ENCODE measurements at regions not wholly inside any gene's neighbourhood (a gene's known extent, or its start where the extent isn't known, plus 50 kb on each side); places are given as distances from the start of the nearest gene placed in this dataset.

GRCh38 chr3:84128024-84128423 lies 830.8 kb upstream of the CADM2 start:
- no peaks in the 10 kb centered on the region for H3K79me2 ChIP-seq (ENCODE audit: control insufficient read depth, low read length)
- no peaks in the 10 kb centered on the region for H3F3A ChIP-seq (ENCODE audit: control insufficient read depth, insufficient read depth)
- no peaks in the 10 kb centered on the region for H3K36me3 ChIP-seq (ENCODE audit: control insufficient read depth, low read length)
- no peak for TF ChIP-seq CTCF (IDR thresholded peaks at IDR 0.05; ENCODE audit: low read depth, low read length, poor library complexity, severe bottlenecking)
- TF ChIP-seq EZH2phosphoT487 (IDR thresholded peaks at IDR 0.05; ENCODE audit: borderline replicate concordance, low read length) = no peak
- no peak overlapping the region for H3K27ac ChIP-seq (ENCODE audit: low read depth, low read length)
- no peaks in the 10 kb centered on the region for H3K4me1 ChIP-seq (ENCODE audit: control insufficient read depth, low read length)
- no peak overlapping the region for H3K4me2 ChIP-seq (ENCODE audit: low read length)
- H3K4me3 ChIP-seq (ENCODE audit: low read length) = no peak overlapping the region
- no peaks in the 10 kb centered on the region for H3K9me2 ChIP-seq (replicated peaks; ENCODE audit: control insufficient read depth, low read length)
- H4K20me1 ChIP-seq (ENCODE audit: control insufficient read depth, insufficient read depth, low read depth, low read length) = no peaks in the 10 kb centered on the region
- H3K9me3 ChIP-seq (ENCODE audit: control insufficient read depth, insufficient read depth, low read length) = peaks cover 4% of the 10 kb centered on the region; the same call in 1 of the 2 replicates
- no peaks in the 10 kb centered on the region for H3K27me3 ChIP-seq (ENCODE audit: control insufficient read depth, low read length)

DNA sequence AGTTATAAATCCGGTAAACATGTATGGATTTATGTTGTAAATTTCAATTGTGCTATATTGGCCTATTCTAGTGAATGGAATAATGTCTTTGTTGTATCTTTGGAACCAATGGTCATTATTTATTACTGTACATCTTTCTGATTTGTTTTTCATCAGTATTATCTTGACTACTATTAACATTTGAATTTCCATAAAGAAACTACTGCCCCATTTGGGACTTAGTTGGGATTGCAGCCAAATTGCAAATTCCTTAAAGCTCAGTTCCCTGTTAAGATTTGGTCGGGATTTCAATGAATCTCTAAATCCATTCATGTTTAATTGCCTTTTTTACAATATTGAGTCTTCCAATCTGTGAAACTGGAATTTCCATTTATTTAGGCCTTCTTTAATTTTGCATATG lies 822.4 kb upstream of the CADM2 start:
- no peaks in the 10 kb centered on the region for H3K36me3 ChIP-seq (ENCODE audit: control insufficient read depth, low read length)
- no peak overlapping the region for H3K27ac ChIP-seq (ENCODE audit: low read depth, low read length)
- H3K4me3 ChIP-seq (ENCODE audit: low read length) = no peak overlapping the region
- no peaks in the 10 kb centered on the region for H3K27me3 ChIP-seq (ENCODE audit: control insufficient read depth, low read length)
- no peaks in the 10 kb centered on the region for H3K9me3 ChIP-seq (ENCODE audit: control insufficient read depth, insufficient read depth, low read length)
- TF ChIP-seq EZH2phosphoT487 (IDR thresholded peaks at IDR 0.05; ENCODE audit: borderline replicate concordance, low read length) (no peak), CTCF (IDR thresholded peaks at IDR 0.05; ENCODE audit: low read depth, low read length, poor library complexity, severe bottlenecking) (no peak)
- no peaks in the 10 kb centered on the region for H3K9me2 ChIP-seq (replicated peaks; ENCODE audit: control insufficient read depth, low read length)
- no peaks in the 10 kb centered on the region for H4K20me1 ChIP-seq (ENCODE audit: control insufficient read depth, insufficient read depth, low read depth, low read length)
- no peaks in the 10 kb centered on the region for H3K4me1 ChIP-seq (ENCODE audit: control insufficient read depth, low read length)
- H3F3A ChIP-seq (ENCODE audit: control insufficient read depth, insufficient read depth) = no peaks in the 10 kb centered on the region
- H3K79me2 ChIP-seq (ENCODE audit: control insufficient read depth, low read length) = no peaks in the 10 kb centered on the region
- H3K4me2 ChIP-seq (ENCODE audit: low read length) = no peak overlapping the region

DNA sequence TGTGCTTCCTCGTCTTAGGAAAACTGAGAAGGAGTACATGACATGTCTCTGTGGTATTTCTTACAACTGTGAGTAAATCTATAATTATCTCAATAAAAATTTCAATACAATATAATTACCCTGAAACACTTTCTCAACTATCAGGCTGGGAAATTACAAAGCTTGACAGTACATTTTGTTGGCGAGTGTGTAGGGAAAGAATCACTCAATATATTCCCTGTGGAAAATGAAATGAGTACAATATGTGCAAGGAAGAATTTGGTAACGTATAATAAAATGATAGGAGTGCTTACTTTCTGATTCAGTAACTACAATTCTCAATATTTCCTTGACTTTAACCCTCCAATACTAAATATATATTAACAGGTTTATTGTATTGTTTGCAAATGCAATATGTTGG lies 818.2 kb upstream of the CADM2 start:
- Histone ChIP-seq H3K36me3 (ENCODE audit: control insufficient read depth, low read length) (no peaks in the 10 kb centered on the region), H3F3A (ENCODE audit: control insufficient read depth, insufficient read depth) (no peaks in the 10 kb centered on the region)
- TF ChIP-seq EZH2phosphoT487 (IDR thresholded peaks at IDR 0.05; ENCODE audit: borderline replicate concordance, low read length) (no peak), CTCF (IDR thresholded peaks at IDR 0.05; ENCODE audit: low read depth, low read length, poor library complexity, severe bottlenecking) (no peak)

GRCh38 chr3:84141571-84141970 lies 817.2 kb upstream of the CADM2 start:
- no peaks in the 10 kb centered on the region for H3K36me3 ChIP-seq (ENCODE audit: control insufficient read depth, low read length)
- H3K27ac ChIP-seq (ENCODE audit: low read depth, low read length) = no peak overlapping the region
- H3F3A ChIP-seq (ENCODE audit: control insufficient read depth, insufficient read depth) = no peaks in the 10 kb centered on the region
- H3K9me2 ChIP-seq (replicated peaks; ENCODE audit: control insufficient read depth, low read length) = no peaks in the 10 kb centered on the region
- H3K4me2 ChIP-seq (ENCODE audit: low read length) = no peak overlapping the region
- H3K4me3 ChIP-seq (ENCODE audit: low read length) = no peak overlapping the region
- no peaks in the 10 kb centered on the region for H3K4me1 ChIP-seq (ENCODE audit: control insufficient read depth, low read length)
- no peaks in the 10 kb centered on the region for H3K79me2 ChIP-seq (ENCODE audit: control insufficient read depth, low read length)
- H3K9me3 ChIP-seq (ENCODE audit: control insufficient read depth, insufficient read depth, low read length) = no peaks in the 10 kb centered on the region
- H3K27me3 ChIP-seq (ENCODE audit: control insufficient read depth, low read length) = no peaks in the 10 kb centered on the region
- no peaks in the 10 kb centered on the region for H4K20me1 ChIP-seq (ENCODE audit: control insufficient read depth, insufficient read depth, low read depth, low read length)
- TF ChIP-seq CTCF (IDR thresholded peaks at IDR 0.05; ENCODE audit: low read depth, low read length, poor library complexity, severe bottlenecking) = no peak
- no peak for TF ChIP-seq EZH2phosphoT487 (IDR thresholded peaks at IDR 0.05; ENCODE audit: borderline replicate concordance, low read length)

More for the DNA sequence above, 818.2 kb upstream of the CADM2 start:
- H3K4me2 ChIP-seq (ENCODE audit: low read length) = no peak overlapping the region
- no peaks in the 10 kb centered on the region for H3K9me2 ChIP-seq (replicated peaks; ENCODE audit: control insufficient read depth, low read length)
- H4K20me1 ChIP-seq (ENCODE audit: control insufficient read depth, insufficient read depth, low read depth, low read length) = no peaks in the 10 kb centered on the region
- no peak overlapping the region for H3K4me3 ChIP-seq (ENCODE audit: low read length)
- H3K27ac ChIP-seq (ENCODE audit: low read depth, low read length) = no peak overlapping the region
- no peaks in the 10 kb centered on the region for H3K9me3 ChIP-seq (ENCODE audit: control insufficient read depth, insufficient read depth, low read length)
- no peaks in the 10 kb centered on the region for H3K4me1 ChIP-seq (ENCODE audit: control insufficient read depth, low read length)
- no peaks in the 10 kb centered on the region for H3K27me3 ChIP-seq (ENCODE audit: control insufficient read depth, low read length)
- H3K79me2 ChIP-seq (ENCODE audit: control insufficient read depth, low read length) = no peaks in the 10 kb centered on the region

All from DOHH2 (cell line).